CD14-positive monocyte (primary cell): ENCODE measurements at regions not wholly inside any gene's neighbourhood (a gene's known extent, or its start where the extent isn't known, plus 50 kb on each side); places are given as distances from the start of the nearest gene placed in this dataset.

ENCODE experiments used
- DNase-seq, 3 donors: peaks; one replicate each; pipeline ENCODE4 v3.0.0-alpha.2; 2011 to 2022
- H2AFZ ChIP-seq: 2 replicates; pipeline ENCODE4 v1.6.0; 2012; ENCODE audit warnings: mild to moderate bottlenecking, low read depth, low read length, inconsistent platforms; ENCODE audit not compliant: insufficient read depth, poor library complexity, severe bottlenecking
- H3K27ac ChIP-seq, 2 donors: 1 replicate in 1 of 2; 2 replicates in 1 of 2; pipeline ENCODE4 v1.5.1; 2012 to 2013; ENCODE audit warnings: low read length in 2 of 2, control low read depth in 1 of 2, inconsistent platforms in 1 of 2, low read depth in 1 of 2, mild to moderate bottlenecking in 1 of 2
- H3K27me3 ChIP-seq, 2 donors: one replicate each; pipeline versions ENCODE4 v1.6.0 to v1.6.1; 2011 to 2013; ENCODE audit warnings: low read length in 2 of 2; ENCODE audit not compliant: control insufficient read depth in 2 of 2, insufficient read depth in 2 of 2
- H3K36me3 ChIP-seq, 2 donors: replicated peaks in 1 of 2; 1 replicate in 1 of 2; 2 replicates in 1 of 2; pipeline versions ENCODE4 v1.5.1 to v1.6.1; 2012 to 2013; ENCODE audit warnings: low read length in 2 of 2, control low read depth in 1 of 2, inconsistent platforms in 1 of 2, mild to moderate bottlenecking in 1 of 2; ENCODE audit not compliant: insufficient read depth in 2 of 2, control insufficient read depth in 1 of 2
- H3K4me1 ChIP-seq, 2 donors: 1 replicate in 1 of 2; 2 replicates in 1 of 2; pipeline versions ENCODE4 v1.5.1 to v1.6.1; 2012 to 2013; ENCODE audit warnings: low read length in 2 of 2, control low read depth in 1 of 2, inconsistent platforms in 1 of 2, mild to moderate bottlenecking in 1 of 2, moderate library complexity in 1 of 2; ENCODE audit not compliant: insufficient read depth in 2 of 2, control insufficient read depth in 1 of 2
- H3K4me2 ChIP-seq: replicated peaks from 2 replicates; pipeline ENCODE3; 2012; ENCODE audit warnings: low read length, moderate library complexity, mild to moderate bottlenecking; ENCODE audit not compliant: poor library complexity, severe bottlenecking; ENCODE audit errors: extremely low read depth
- H3K4me3 ChIP-seq, 3 experiments: fragments of 200-600 bp in 1 of 3; sonication (generic) in 1 of 3; replicated peaks in 1 of 3; 1 replicate in 2 of 3; 2 replicates in 1 of 3; pipeline ENCODE4 v1.5.1; 2011 to 2013; ENCODE audit warnings: low read length in 3 of 3, mild to moderate bottlenecking in 3 of 3, control low read depth in 2 of 3, low read depth in 2 of 3, inconsistent platforms in 1 of 3, moderate library complexity in 1 of 3
- H3K79me2 ChIP-seq: 2 replicates; pipeline ENCODE4 v1.6.0; 2012; ENCODE audit warnings: mild to moderate bottlenecking, control low read depth, inconsistent platforms, low read length, moderate library complexity; ENCODE audit not compliant: insufficient read depth
- H3K9ac ChIP-seq: 2 replicates; pipeline ENCODE4 v1.6.0; 2017; ENCODE audit warnings: low read length, mild to moderate bottlenecking; ENCODE audit not compliant: insufficient read depth, poor library complexity, severe bottlenecking
- H3K9me3 ChIP-seq, 2 donors: replicated peaks in 1 of 2; 1 replicate in 1 of 2; 2 replicates in 1 of 2; pipeline versions ENCODE4 v1.5.1 to v1.6.1; 2012 to 2013; ENCODE audit warnings: low read length in 2 of 2, control low read depth in 1 of 2; ENCODE audit not compliant: control insufficient read depth in 1 of 2, insufficient read depth in 1 of 2
- H4K20me1 ChIP-seq: 2 replicates; pipeline ENCODE4 v1.6.0; 2012; ENCODE audit warnings: mild to moderate bottlenecking, low read length, control low read depth, moderate library complexity; ENCODE audit not compliant: insufficient read depth
- H3K27ac Mint-ChIP-seq, 7 donors: one replicate each; pipeline ENCODE4 v1.8.0; 2020; ENCODE audit warnings: mild to moderate bottlenecking in 7 of 7, mixed read lengths in 7 of 7, moderate library complexity in 6 of 7, inconsistent platforms in 2 of 7
- H3K27me3 Mint-ChIP-seq, 3 donors: one replicate each; pipeline ENCODE4 v1.8.0; 2021 to 2022; ENCODE audit warnings: low read depth in 3 of 3, mild to moderate bottlenecking in 3 of 3, mixed read lengths in 3 of 3, moderate library complexity in 3 of 3, inconsistent platforms in 1 of 3
- H3K36me3 Mint-ChIP-seq, 2 donors: one replicate each; pipeline ENCODE4 v1.8.0; 2020; ENCODE audit warnings: mixed read lengths in 2 of 2, inconsistent platforms in 1 of 2, mild to moderate bottlenecking in 1 of 2
- H3K4me1 Mint-ChIP-seq: one replicate; pipeline ENCODE4 v1.8.0; 2020; ENCODE audit warnings: mild to moderate bottlenecking, mixed read lengths
- H3K4me3 Mint-ChIP-seq, 2 donors: one replicate each; pipeline ENCODE4 v1.8.0; 2020; ENCODE audit warnings: mild to moderate bottlenecking in 2 of 2, mixed read lengths in 2 of 2, moderate library complexity in 1 of 2
- H3K9me3 Mint-ChIP-seq, 7 donors: one replicate each; pipeline ENCODE4 v1.8.0; 2020 to 2022; ENCODE audit warnings: mixed read lengths in 7 of 7, mild to moderate bottlenecking in 6 of 7, moderate library complexity in 6 of 7, inconsistent platforms in 2 of 7
- WGBS: methylation state at CpG from one replicate; pipeline ENCODE4 v1.1.5; 2013; ENCODE audit warnings: missing lambda C conversion rate; ENCODE audit not compliant: insufficient coverage; 5-methylcytosine and 5-hydroxymethylcytosine counted together
- intact Hi-C, 2 donors: fragments of 100-400 bp; cut with micrococcal nuclease; formaldehyde crosslinking; loops; one replicate each; pipeline versions ENCODE4 v1.15.0 to v1.15.1; 2023
- TF ChIP-seq, protein P1 (sequence below): fragments of 200-600 bp; IDR thresholded peaks from one replicate; pipeline ENCODE4 v1.8.0; 2022; ENCODE audit warnings: antibody characterized with exemption, mild to moderate bottlenecking

DNA sequence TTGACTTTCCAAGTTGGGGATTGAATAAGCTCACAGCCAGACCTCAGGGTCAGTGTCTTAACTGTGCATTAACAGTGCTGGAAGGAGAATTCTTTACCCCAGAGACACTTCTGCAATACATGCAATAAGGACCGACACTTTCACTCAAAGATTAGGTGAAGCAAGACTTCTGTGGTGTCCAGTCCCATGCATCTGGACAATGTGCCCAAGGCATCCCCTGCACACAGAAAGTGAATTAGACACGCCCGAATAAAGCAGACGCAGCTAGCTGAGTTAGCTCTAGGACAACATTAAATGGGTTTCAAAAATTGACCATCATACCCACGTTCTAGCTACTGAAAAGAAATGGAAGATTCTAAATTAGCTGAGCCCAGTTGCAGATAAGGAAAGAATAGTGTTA, 223.9 kb upstream of the NR2F2 start:
- H3K4me1 ChIP-seq, result no peaks in the 10 kb centered on the region
- H3K4me3 Mint-ChIP-seq, result no peak overlapping the region
- H3K79me2 ChIP-seq, result no peaks in the 10 kb centered on the region
- H3K27ac Mint-ChIP-seq, result no peak overlapping the region
- no peak overlapping the region for H3K4me3 ChIP-seq
- DNase-seq, result no peak
- H4K20me1 ChIP-seq, result no peaks in the 10 kb centered on the region
- no peaks in the 10 kb centered on the region for H3K4me1 Mint-ChIP-seq
- no peak overlapping the region for H2AFZ ChIP-seq
- no peaks in the 10 kb centered on the region for H3K27me3 ChIP-seq
- peaks cover 0 to 4% (median 1%) of the 10 kb centered on the region in 3 donors for H3K27me3 Mint-ChIP-seq
- H3K9me3 Mint-ChIP-seq, result peaks cover 0 to 12% (median 2%) of the 10 kb centered on the region in 7 donors
- peaks cover 3 to 6% of the 10 kb centered on the region in 2 donors for H3K9me3 ChIP-seq
- H3K36me3 ChIP-seq, result no peaks in the 10 kb centered on the region
- no peaks in the 10 kb centered on the region for H3K36me3 Mint-ChIP-seq
- TF ChIP-seq, protein P1, sequence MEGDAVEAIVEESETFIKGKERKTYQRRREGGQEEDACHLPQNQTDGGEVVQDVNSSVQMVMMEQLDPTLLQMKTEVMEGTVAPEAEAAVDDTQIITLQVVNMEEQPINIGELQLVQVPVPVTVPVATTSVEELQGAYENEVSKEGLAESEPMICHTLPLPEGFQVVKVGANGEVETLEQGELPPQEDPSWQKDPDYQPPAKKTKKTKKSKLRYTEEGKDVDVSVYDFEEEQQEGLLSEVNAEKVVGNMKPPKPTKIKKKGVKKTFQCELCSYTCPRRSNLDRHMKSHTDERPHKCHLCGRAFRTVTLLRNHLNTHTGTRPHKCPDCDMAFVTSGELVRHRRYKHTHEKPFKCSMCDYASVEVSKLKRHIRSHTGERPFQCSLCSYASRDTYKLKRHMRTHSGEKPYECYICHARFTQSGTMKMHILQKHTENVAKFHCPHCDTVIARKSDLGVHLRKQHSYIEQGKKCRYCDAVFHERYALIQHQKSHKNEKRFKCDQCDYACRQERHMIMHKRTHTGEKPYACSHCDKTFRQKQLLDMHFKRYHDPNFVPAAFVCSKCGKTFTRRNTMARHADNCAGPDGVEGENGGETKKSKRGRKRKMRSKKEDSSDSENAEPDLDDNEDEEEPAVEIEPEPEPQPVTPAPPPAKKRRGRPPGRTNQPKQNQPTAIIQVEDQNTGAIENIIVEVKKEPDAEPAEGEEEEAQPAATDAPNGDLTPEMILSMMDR, result no peak
- no peak overlapping the region for H3K27ac ChIP-seq
- WGBS, result no CpG with 5 or more reads among the region's 5 CpGs
- intact Hi-C loops, result no loop called here
- no peak overlapping the region for H3K9ac ChIP-seq
- H3K4me2 ChIP-seq, result no peak overlapping the region

DNA sequence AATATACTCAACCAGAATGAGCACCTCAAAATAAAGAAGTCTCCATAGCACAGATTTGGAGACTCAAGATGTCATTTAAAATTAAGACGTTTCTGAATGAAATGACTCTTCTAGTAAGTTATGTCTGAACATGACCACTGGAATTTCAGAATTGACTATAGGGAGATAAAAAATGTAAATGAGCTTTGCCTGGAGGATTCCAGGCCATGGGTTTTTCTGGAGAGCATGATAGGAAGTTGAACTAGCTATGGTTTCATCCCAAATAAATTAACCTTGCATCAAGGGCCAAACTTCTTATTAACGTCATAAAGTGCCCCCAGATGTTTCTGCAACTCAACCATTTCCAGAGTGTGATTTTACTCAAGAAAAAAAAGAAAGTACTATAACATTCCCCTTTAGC, 222.6 kb upstream of the NR2F2 start:
- Mint-ChIP-seq H3K27me3 (peaks cover 0 to 4% (median 1%) of the 10 kb centered on the region in 3 donors), H3K27ac (no peak overlapping the region), H3K4me3 (no peak overlapping the region), H3K9me3 (peaks cover 0 to 10% (median 2%) of the 10 kb centered on the region in 7 donors), H3K4me1 (no peaks in the 10 kb centered on the region), H3K36me3 (no peaks in the 10 kb centered on the region)
- Histone ChIP-seq H3K36me3 (no peaks in the 10 kb centered on the region), H3K4me1 (no peaks in the 10 kb centered on the region), H3K9me3 (peaks cover 3 to 6% of the 10 kb centered on the region in 2 donors), H3K27me3 (no peaks in the 10 kb centered on the region), H2AFZ (no peak overlapping the region), H3K4me2 (no peak overlapping the region), H3K27ac (no peak overlapping the region), H4K20me1 (no peaks in the 10 kb centered on the region), H3K9ac (no peak overlapping the region), H3K79me2 (no peaks in the 10 kb centered on the region), H3K4me3 (no peak overlapping the region)
- intact Hi-C loops, result no loop called here
- TF ChIP-seq, protein P1, result no peak
- 88% methylated on average over 1 of the region's 2 CpGs for WGBS
- DNase-seq, result no peak
